ENCODE measurements at regions not wholly inside any gene's neighbourhood (a gene's known extent, or its start where the extent isn't known, plus 50 kb on each side); places are given as distances from the start of the nearest gene placed in this dataset.

DNA sequence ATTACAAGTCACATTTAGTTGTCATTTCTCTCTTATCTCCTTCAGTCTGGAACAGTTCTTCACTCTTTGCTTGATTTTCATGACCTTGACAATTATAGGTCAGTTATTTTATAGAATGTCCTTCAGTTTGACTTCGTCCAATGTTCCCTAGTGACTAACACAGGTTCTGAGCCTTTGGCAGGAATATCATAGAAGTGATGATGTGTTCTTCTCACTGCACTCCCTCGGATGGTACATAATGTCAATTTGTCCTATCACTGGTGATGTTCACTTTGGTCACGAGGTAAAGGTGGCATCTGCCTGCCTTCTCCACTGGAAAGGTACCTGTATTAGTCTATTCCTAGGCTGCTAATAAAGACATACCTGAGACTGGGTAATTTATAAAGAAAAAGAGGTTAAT, 126.0 kb upstream of the PTPN3 start:
- no peak for DNase-seq
- TF ChIP-seq, protein P1, sequence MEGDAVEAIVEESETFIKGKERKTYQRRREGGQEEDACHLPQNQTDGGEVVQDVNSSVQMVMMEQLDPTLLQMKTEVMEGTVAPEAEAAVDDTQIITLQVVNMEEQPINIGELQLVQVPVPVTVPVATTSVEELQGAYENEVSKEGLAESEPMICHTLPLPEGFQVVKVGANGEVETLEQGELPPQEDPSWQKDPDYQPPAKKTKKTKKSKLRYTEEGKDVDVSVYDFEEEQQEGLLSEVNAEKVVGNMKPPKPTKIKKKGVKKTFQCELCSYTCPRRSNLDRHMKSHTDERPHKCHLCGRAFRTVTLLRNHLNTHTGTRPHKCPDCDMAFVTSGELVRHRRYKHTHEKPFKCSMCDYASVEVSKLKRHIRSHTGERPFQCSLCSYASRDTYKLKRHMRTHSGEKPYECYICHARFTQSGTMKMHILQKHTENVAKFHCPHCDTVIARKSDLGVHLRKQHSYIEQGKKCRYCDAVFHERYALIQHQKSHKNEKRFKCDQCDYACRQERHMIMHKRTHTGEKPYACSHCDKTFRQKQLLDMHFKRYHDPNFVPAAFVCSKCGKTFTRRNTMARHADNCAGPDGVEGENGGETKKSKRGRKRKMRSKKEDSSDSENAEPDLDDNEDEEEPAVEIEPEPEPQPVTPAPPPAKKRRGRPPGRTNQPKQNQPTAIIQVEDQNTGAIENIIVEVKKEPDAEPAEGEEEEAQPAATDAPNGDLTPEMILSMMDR (conservative IDR thresholded peaks at IDR 0.05), result no peak
- Mint-ChIP-seq H3K4me1 (no peaks in the 10 kb centered on the region), H3K27ac (no peak overlapping the region), H3K9me3 (no peaks in the 10 kb centered on the region), H3K27me3 (ENCODE audit: insufficient read depth) (peaks cover 21% of the 10 kb centered on the region), H3K4me3 (no peak overlapping the region), H3K36me3 (ENCODE audit: low read depth) (no peaks in the 10 kb centered on the region)
- 86 to 93% methylated on average over 3 of the region's 3 CpGs for WGBS, 2 experiments (ENCODE audit: insufficient coverage in 1 of 2, insufficient read length in 1 of 2)
- H3K4me3 ChIP-seq (ENCODE audit: low read length), result no peak overlapping the region
- no peaks in the 10 kb centered on the region for H3K27me3 ChIP-seq (ENCODE audit: control insufficient read depth, insufficient read depth, low read length, poor library complexity, severe bottlenecking)
- H3K27ac ChIP-seq (ENCODE audit: low read depth, low read length), result no peak overlapping the region
- no peaks in the 10 kb centered on the region for H3K9me3 ChIP-seq (ENCODE audit: control insufficient read depth, low read length)
- no peak overlapping the region for H3K9ac ChIP-seq (ENCODE audit: extremely low read depth, low read length, poor library complexity, severe bottlenecking)
- H3K4me1 ChIP-seq (ENCODE audit: control insufficient read depth, insufficient read depth, low read length), result no peaks in the 10 kb centered on the region
- no peaks in the 10 kb centered on the region for H3K36me3 ChIP-seq (ENCODE audit: control insufficient read depth, insufficient read depth, low read length)

DNA sequence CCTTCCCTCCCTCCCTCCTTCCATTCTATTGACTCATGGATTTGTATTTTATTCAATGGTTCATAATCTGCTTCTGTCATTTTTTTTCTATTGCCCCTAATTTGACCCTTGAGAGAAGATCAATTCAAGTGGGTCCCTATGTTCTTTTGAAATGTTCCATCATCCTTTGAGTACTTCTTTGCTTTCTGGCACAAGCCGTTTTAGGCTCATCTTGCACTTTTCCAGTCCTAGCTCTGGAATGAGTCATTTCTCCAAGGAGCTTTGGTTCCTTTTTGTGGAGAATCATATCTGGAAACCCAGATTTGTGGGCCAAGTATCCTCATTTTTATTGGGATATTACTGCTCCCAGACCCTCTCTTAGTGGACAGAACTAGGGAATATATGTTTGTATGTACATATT, 126.8 kb upstream of the PTPN3 start:
- Histone ChIP-seq H3K9me3 (ENCODE audit: control insufficient read depth, low read length) (no peaks in the 10 kb centered on the region), H3K4me1 (ENCODE audit: control insufficient read depth, insufficient read depth, low read length) (no peaks in the 10 kb centered on the region), H3K4me3 (ENCODE audit: low read length) (no peak overlapping the region), H3K9ac (ENCODE audit: extremely low read depth, low read length, poor library complexity, severe bottlenecking) (no peak overlapping the region), H3K36me3 (ENCODE audit: control insufficient read depth, insufficient read depth, low read length) (no peaks in the 10 kb centered on the region), H3K27ac (ENCODE audit: low read depth, low read length) (no peak overlapping the region), H3K27me3 (ENCODE audit: control insufficient read depth, insufficient read depth, low read length, poor library complexity, severe bottlenecking) (no peaks in the 10 kb centered on the region)
- Mint-ChIP-seq H3K4me3 (no peak overlapping the region), H3K27ac (no peak overlapping the region), H3K36me3 (ENCODE audit: low read depth) (no peaks in the 10 kb centered on the region), H3K27me3 (ENCODE audit: insufficient read depth) (peaks cover 25% of the 10 kb centered on the region), H3K4me1 (no peaks in the 10 kb centered on the region), H3K9me3 (no peaks in the 10 kb centered on the region)
- DNase-seq, result no peak
- TF ChIP-seq, protein P1 (conservative IDR thresholded peaks at IDR 0.05), result no peak
- WGBS, 2 experiments (ENCODE audit: insufficient coverage in 1 of 2, insufficient read length in 1 of 2), result 14 to 49% methylated on average over 1 of the region's 1 CpG

DNA sequence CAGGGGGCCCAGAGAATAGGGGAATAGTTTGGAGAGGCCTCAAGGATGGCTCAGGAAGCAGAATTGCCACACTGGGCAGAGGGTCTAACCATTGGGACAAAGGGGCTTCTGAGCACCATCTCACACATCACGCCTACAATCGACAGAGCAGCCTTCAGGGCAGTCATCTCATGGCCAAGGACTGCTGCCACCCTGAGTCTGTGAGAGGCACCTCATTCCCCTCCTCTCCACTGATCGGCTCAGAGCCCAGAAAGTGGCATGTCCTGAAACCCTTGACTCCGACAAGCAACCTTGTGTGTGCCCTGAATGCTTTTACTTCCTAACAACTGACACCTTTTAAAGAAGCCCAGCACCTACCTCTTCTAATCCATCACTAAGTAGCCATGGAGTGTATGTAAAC, 128.9 kb upstream of the PTPN3 start:
- H3K4me3 ChIP-seq (ENCODE audit: low read length), result no peak overlapping the region
- Mint-ChIP-seq H3K4me1 (no peaks in the 10 kb centered on the region), H3K36me3 (ENCODE audit: low read depth) (no peaks in the 10 kb centered on the region), H3K9me3 (peaks cover 12% of the 10 kb centered on the region), H3K4me3 (no peak overlapping the region), H3K27me3 (ENCODE audit: insufficient read depth) (peaks cover 27% of the 10 kb centered on the region), H3K27ac (no peak overlapping the region)
- H3K27me3 ChIP-seq (ENCODE audit: control insufficient read depth, insufficient read depth, low read length, poor library complexity, severe bottlenecking), result no peaks in the 10 kb centered on the region
- no peak for DNase-seq
- H3K9me3 ChIP-seq (ENCODE audit: control insufficient read depth, low read length), result no peaks in the 10 kb centered on the region
- no peak overlapping the region for H3K9ac ChIP-seq (ENCODE audit: extremely low read depth, low read length, poor library complexity, severe bottlenecking)
- TF ChIP-seq, protein P1 (conservative IDR thresholded peaks at IDR 0.05), result peak; percentile 38
- H3K4me1 ChIP-seq (ENCODE audit: control insufficient read depth, insufficient read depth, low read length), result no peaks in the 10 kb centered on the region
- no peak overlapping the region for H3K27ac ChIP-seq (ENCODE audit: low read depth, low read length)
- 73 to 84% methylated on average over 2 to 4 of the region's 4 CpGs for WGBS, 2 experiments (ENCODE audit: insufficient coverage in 1 of 2, insufficient read length in 1 of 2)
- H3K36me3 ChIP-seq (ENCODE audit: control insufficient read depth, insufficient read depth, low read length), result no peaks in the 10 kb centered on the region
